Karpas-422 (cell line): ENCODE measurements at regions not wholly inside any gene's neighbourhood (a gene's known extent, or its start where the extent isn't known, plus 50 kb on each side); places are given as distances from the start of the nearest gene placed in this dataset.

Source experiments
- DNase-seq: peaks from one replicate; pipeline ENCODE4 v3.0.0-alpha.2; 2015
- H2AFZ ChIP-seq: fragments of 200-600 bp; sonication (generic); 2 replicates; pipeline ENCODE4 v1.6.1; 2014; ENCODE audit warnings: antibody characterized with exemption, low read length, mixed read lengths
- H3K27ac ChIP-seq: fragments of 200-600 bp; sonication (generic); 2 replicates; pipeline ENCODE4 v1.5.1; 2014; ENCODE audit warnings: mild to moderate bottlenecking, low read length, moderate library complexity
- H3K27me3 ChIP-seq: fragments of 200-600 bp; sonication (generic); 2 replicates; pipeline ENCODE4 v1.6.1; 2014; ENCODE audit warnings: low read length, mixed read lengths
- H3K36me3 ChIP-seq: fragments of 200-600 bp; sonication (generic); 2 replicates; pipeline ENCODE4 v1.6.1; 2014; ENCODE audit warnings: low read length, mixed read lengths; ENCODE audit not compliant: insufficient read depth
- H3K4me1 ChIP-seq: fragments of 200-600 bp; sonication (generic); 2 replicates; pipeline ENCODE4 v1.6.1; 2014; ENCODE audit warnings: mild to moderate bottlenecking, low read length, mixed read lengths
- H3K4me2 ChIP-seq: fragments of 200-600 bp; sonication (generic); 2 replicates; pipeline ENCODE4 v1.6.1; 2014; ENCODE audit warnings: low read length, low read depth, mild to moderate bottlenecking; ENCODE audit not compliant: poor library complexity, severe bottlenecking
- H3K4me3 ChIP-seq: fragments of 200-600 bp; sonication (generic); 2 replicates; pipeline ENCODE4 v1.5.1; 2014; ENCODE audit warnings: mild to moderate bottlenecking, antibody characterized with exemption, low read length, mixed read lengths
- H3K79me2 ChIP-seq: fragments of 200-600 bp; sonication (generic); 2 replicates; pipeline ENCODE4 v1.6.1; 2014; ENCODE audit warnings: mild to moderate bottlenecking, low read length, mixed read lengths
- H3K9ac ChIP-seq: fragments of 200-600 bp; sonication (generic); 2 replicates; pipeline ENCODE4 v1.6.0; 2014; ENCODE audit warnings: low read length
- H3K9me2 ChIP-seq: fragments of 200-600 bp; sonication (generic), shearing (Covaris generic); replicated peaks from 2 replicates; pipeline ENCODE4 v1.6.0; 2014; ENCODE audit warnings: mild to moderate bottlenecking, low read length, moderate library complexity; ENCODE audit not compliant: insufficient read depth
- H3K9me3 ChIP-seq: fragments of 300-700, 200-600 bp; sonication (generic); 2 replicates; pipeline ENCODE4 v1.6.1; 2014; ENCODE audit warnings: low read length, mixed read lengths
- H4K20me1 ChIP-seq: fragments of 200-600 bp; sonication (generic); 2 replicates; pipeline ENCODE4 v1.6.1; 2014; ENCODE audit warnings: mild to moderate bottlenecking, antibody characterized with exemption, low read length, low read depth; ENCODE audit not compliant: insufficient read depth

- Histone ChIP-seq H4K20me1 (no peaks in the 10 kb centered on the region), H3K4me1 (peaks cover 10% of the 10 kb centered on the region; the same call in 1 of the 2 replicates), H3K4me3 (no peak overlapping the region), H3K9me2 (no peaks in the 10 kb centered on the region), H3K79me2 (no peaks in the 10 kb centered on the region), H3K27ac (no peak overlapping the region), H3K9me3 (no peaks in the 10 kb centered on the region), H2AFZ (no peak overlapping the region), H3K4me2 (no peak overlapping the region), H3K36me3 (no peaks in the 10 kb centered on the region), H3K9ac (no peak overlapping the region), H3K27me3 (no peaks in the 10 kb centered on the region)
- DNase-seq = no peak
Measured at GRCh38 chr10:78474743-78475142, 441.1 kb downstream of the RPS24 start.

DNA sequence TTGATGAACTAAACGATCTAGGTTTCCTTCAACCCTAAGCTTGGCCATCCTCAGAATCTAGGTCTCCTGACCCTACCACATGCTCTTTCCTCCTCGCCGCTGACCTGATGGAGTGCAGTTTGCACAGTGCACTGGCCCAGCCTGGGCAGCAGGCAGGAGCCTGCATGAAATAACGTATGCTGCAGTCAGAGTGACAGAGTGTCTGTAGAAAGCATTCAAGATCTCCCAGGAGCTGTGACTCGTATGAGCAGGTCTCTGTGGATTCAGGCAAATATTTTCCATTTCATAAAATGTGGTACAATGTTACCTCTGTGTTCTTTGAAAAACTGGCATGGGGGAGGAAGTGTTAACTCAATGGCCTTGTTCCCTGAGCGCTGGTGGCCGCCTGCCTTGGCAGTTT lies 441.8 kb downstream of the RPS24 start:
- peaks cover 10% of the 10 kb centered on the region; the same call in 1 of the 2 replicates for H3K4me1 ChIP-seq
- H4K20me1 ChIP-seq = no peaks in the 10 kb centered on the region
- no peak overlapping the region for H3K4me3 ChIP-seq

GRCh38 chr10:78476156-78476555 lies 442.5 kb downstream of the RPS24 start:
- Histone ChIP-seq H3K36me3 (no peaks in the 10 kb centered on the region), H2AFZ (no peak overlapping the region), H3K9ac (no peak overlapping the region), H3K9me2 (no peaks in the 10 kb centered on the region), H3K4me1 (peaks cover 10% of the 10 kb centered on the region; the same call in 1 of the 2 replicates), H3K79me2 (no peaks in the 10 kb centered on the region), H4K20me1 (no peaks in the 10 kb centered on the region), H3K4me2 (no peak overlapping the region), H3K9me3 (no peaks in the 10 kb centered on the region), H3K27me3 (no peaks in the 10 kb centered on the region), H3K4me3 (no peak overlapping the region), H3K27ac (no peak overlapping the region)
- DNase-seq = no peak

More for the DNA sequence above, 441.8 kb downstream of the RPS24 start:
- no peaks in the 10 kb centered on the region for H3K9me2 ChIP-seq
- no peaks in the 10 kb centered on the region for H3K79me2 ChIP-seq
- no peak for DNase-seq
- no peaks in the 10 kb centered on the region for H3K9me3 ChIP-seq
- no peak overlapping the region for H2AFZ ChIP-seq
- H3K27me3 ChIP-seq = no peaks in the 10 kb centered on the region
- H3K36me3 ChIP-seq = no peaks in the 10 kb centered on the region
- H3K4me2 ChIP-seq = no peak overlapping the region
- H3K9ac ChIP-seq = no peak overlapping the region
- no peak overlapping the region for H3K27ac ChIP-seq

GRCh38 chr10:78476844-78477243 lies 443.2 kb downstream of the RPS24 start:
- no peaks in the 10 kb centered on the region for H3K9me3 ChIP-seq
- H3K4me2 ChIP-seq = no peak overlapping the region
- peaks cover 10% of the 10 kb centered on the region; the same call in 1 of the 2 replicates for H3K4me1 ChIP-seq
- H3K79me2 ChIP-seq = no peaks in the 10 kb centered on the region
- H3K9me2 ChIP-seq = no peaks in the 10 kb centered on the region
- H3K27me3 ChIP-seq = no peaks in the 10 kb centered on the region
- DNase-seq = no peak
- H3K36me3 ChIP-seq = no peaks in the 10 kb centered on the region
- no peak overlapping the region for H3K4me3 ChIP-seq
- no peaks in the 10 kb centered on the region for H4K20me1 ChIP-seq
- H3K9ac ChIP-seq = no peak overlapping the region
- H3K27ac ChIP-seq = no peak overlapping the region
- no peak overlapping the region for H2AFZ ChIP-seq

GRCh38 chr10:78478919-78479318 lies 445.3 kb downstream of the RPS24 start:
- Histone ChIP-seq H3K9me3 (no peaks in the 10 kb centered on the region), H3K9me2 (no peaks in the 10 kb centered on the region), H3K79me2 (no peaks in the 10 kb centered on the region), H4K20me1 (no peaks in the 10 kb centered on the region), H3K27ac (no peak overlapping the region), H2AFZ (no peak overlapping the region), H3K9ac (no peak overlapping the region), H3K4me1 (peaks cover 10% of the 10 kb centered on the region; the same call in 1 of the 2 replicates), H3K27me3 (no peaks in the 10 kb centered on the region), H3K4me2 (no peak overlapping the region), H3K4me3 (no peak overlapping the region), H3K36me3 (no peaks in the 10 kb centered on the region)
- no peak for DNase-seq

DNA sequence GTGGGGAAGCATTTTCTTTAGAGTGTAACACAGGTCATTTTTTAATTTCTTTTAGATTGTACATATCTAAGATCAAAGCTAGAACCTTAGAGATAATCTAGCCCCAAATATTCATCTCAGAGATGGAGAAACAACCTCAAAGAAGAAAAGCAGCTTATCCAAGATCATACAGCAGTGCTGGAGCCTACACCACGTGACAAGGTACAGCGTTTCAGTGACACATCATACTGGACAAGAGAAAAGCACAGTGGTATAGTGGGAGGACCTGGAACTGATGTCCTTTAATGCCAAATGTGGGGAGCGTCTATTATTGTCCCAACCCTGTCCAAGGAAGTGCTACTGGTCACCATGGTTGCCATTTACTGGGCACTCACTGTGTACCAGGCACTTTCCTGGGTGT lies 445.8 kb downstream of the RPS24 start:
- Histone ChIP-seq H4K20me1 (no peaks in the 10 kb centered on the region), H3K27me3 (no peaks in the 10 kb centered on the region), H3K4me1 (peaks cover 10% of the 10 kb centered on the region; the same call in 1 of the 2 replicates), H3K9me3 (no peaks in the 10 kb centered on the region), H3K36me3 (no peaks in the 10 kb centered on the region), H2AFZ (no peak overlapping the region), H3K27ac (no peak overlapping the region), H3K9me2 (no peaks in the 10 kb centered on the region), H3K4me2 (no peak overlapping the region), H3K9ac (no peak overlapping the region), H3K79me2 (no peaks in the 10 kb centered on the region), H3K4me3 (no peak overlapping the region)
- DNase-seq = no peak

- no peak for DNase-seq
- Histone ChIP-seq H4K20me1 (no peaks in the 10 kb centered on the region), H3K4me3 (no peak overlapping the region), H3K9ac (no peak overlapping the region), H3K79me2 (no peaks in the 10 kb centered on the region), H3K9me3 (no peaks in the 10 kb centered on the region), H3K4me2 (no peak overlapping the region), H3K4me1 (peaks cover 7% of the 10 kb centered on the region; the same call in 1 of the 2 replicates), H3K27ac (no peak overlapping the region), H2AFZ (no peak overlapping the region), H3K27me3 (no peaks in the 10 kb centered on the region), H3K9me2 (no peaks in the 10 kb centered on the region), H3K36me3 (no peaks in the 10 kb centered on the region)
Measured at GRCh38 chr10:78481842-78482241, 448.2 kb downstream of the RPS24 start.

- no peaks in the 10 kb centered on the region for H3K4me1 ChIP-seq
- no peaks in the 10 kb centered on the region for H3K36me3 ChIP-seq
- no peaks in the 10 kb centered on the region for H3K9me3 ChIP-seq
- no peak overlapping the region for H3K27ac ChIP-seq
- no peaks in the 10 kb centered on the region for H4K20me1 ChIP-seq
- H3K9ac ChIP-seq = no peak overlapping the region
- DNase-seq = no peak
- H3K79me2 ChIP-seq = no peaks in the 10 kb centered on the region
- no peak overlapping the region for H2AFZ ChIP-seq
- H3K9me2 ChIP-seq = no peaks in the 10 kb centered on the region
- H3K4me2 ChIP-seq = no peak overlapping the region
- H3K27me3 ChIP-seq = no peaks in the 10 kb centered on the region
- no peak overlapping the region for H3K4me3 ChIP-seq
Measured at GRCh38 chr10:78483641-78484040, 450.0 kb downstream of the RPS24 start.

DNA sequence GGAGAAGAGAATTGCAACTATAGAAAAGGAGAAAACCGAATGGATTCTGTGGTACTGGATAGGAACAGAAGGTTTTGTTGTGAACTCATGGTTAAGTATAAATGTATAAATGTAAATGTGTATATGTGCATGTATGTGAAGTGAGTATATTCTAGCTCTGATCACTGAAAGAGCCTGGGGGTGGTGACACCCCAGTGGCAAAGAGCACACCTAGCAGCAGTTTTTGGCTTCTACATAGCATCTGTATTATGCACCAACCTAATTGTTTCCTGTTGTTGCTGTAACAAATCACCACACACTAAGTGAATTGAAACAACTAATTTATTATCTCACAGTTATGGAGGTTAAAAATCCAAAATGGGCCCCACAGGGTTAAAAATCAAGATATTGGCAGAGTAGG lies 455.4 kb downstream of the RPS24 start:
- H4K20me1 ChIP-seq = no peaks in the 10 kb centered on the region
- H3K27ac ChIP-seq = no peak overlapping the region
- H3K9me2 ChIP-seq = no peaks in the 10 kb centered on the region
- no peaks in the 10 kb centered on the region for H3K9me3 ChIP-seq
- DNase-seq = no peak
- no peaks in the 10 kb centered on the region for H3K4me1 ChIP-seq
- H3K36me3 ChIP-seq = no peaks in the 10 kb centered on the region
- 0 out of 2 replicates have a peak, but pooled peaks cover 3% of the 10 kb centered on the region for H3K27me3 ChIP-seq
- no peak overlapping the region for H3K4me2 ChIP-seq
- H3K9ac ChIP-seq = no peak overlapping the region
- H3K4me3 ChIP-seq = no peak overlapping the region
- no peaks in the 10 kb centered on the region for H3K79me2 ChIP-seq
- H2AFZ ChIP-seq = no peak overlapping the region
